ENCODE measurements at regions not wholly inside any gene's neighbourhood (a gene's known extent, or its start where the extent isn't known, plus 50 kb on each side); places are given as distances from the start of the nearest gene placed in this dataset.

DNA sequence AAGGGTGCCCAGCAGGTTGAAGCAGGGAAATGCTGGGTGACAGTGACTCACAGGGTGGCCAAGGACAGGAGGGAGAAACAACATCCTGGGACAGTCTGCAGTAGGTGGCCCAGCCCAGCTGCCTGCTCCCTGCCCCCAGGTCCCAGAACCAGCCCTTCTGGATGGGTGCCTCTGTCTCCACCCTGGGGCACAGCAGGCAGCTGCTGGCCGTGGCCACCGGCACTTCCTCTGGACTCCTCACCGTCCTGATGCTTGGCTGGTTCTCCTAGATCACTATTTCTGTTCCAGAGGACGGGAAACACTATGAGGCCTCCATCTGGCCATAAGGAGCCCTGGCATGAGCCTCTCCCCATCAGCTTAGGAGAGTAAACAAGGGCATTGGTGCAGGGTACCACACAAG is 258.9 kb downstream of the XXYLT1 start:
- Histone ChIP-seq H3K9me3 (no peaks in the 10 kb centered on the region), H3K27ac (no peak overlapping the region), H3K27me3 (replicated peaks; ENCODE audit: insufficient read depth) (no peaks in the 10 kb centered on the region), H3K36me3 (no peaks in the 10 kb centered on the region), H3K4me3 (no peak overlapping the region), H3K4me1 (ENCODE audit: control insufficient read depth in 1 of 2, low read depth in 2 of 2) (no peaks in the 10 kb centered on the region)
- no peak for TF ChIP-seq CTCF (IDR thresholded peaks at IDR 0.05)
- DNase-seq (ENCODE audit: low spot score), result no peak
- ATAC-seq (ENCODE audit: insufficient number of reproducible peaks, low FRiP score, low read depth), result no peak

- no peak for DNase-seq (ENCODE audit: low spot score)
These were observed 258.4 kb downstream of the XXYLT1 start for GRCh38 chr3:195012571-195012970.

GRCh38 chr3:195013411-195014361 is 257.3 kb downstream of the XXYLT1 start:
- Histone ChIP-seq H3K9me3 (no peaks in the 10 kb centered on the region), H3K27ac (no peak overlapping the region), H3K27me3 (replicated peaks; ENCODE audit: insufficient read depth) (no peaks in the 10 kb centered on the region), H3K4me3 (no peak overlapping the region), H3K36me3 (no peaks in the 10 kb centered on the region), H3K4me1 (ENCODE audit: control insufficient read depth in 1 of 2, low read depth in 2 of 2) (no peaks in the 10 kb centered on the region)
- DNase-seq (ENCODE audit: low spot score), result no peak
- TF ChIP-seq CTCF (IDR thresholded peaks at IDR 0.05), result no peak
- ATAC-seq (ENCODE audit: insufficient number of reproducible peaks, low FRiP score, low read depth), result no peak

More at GRCh38 chr3:195012571-195012970, 258.4 kb downstream of the XXYLT1 start:
- H3K9me3 ChIP-seq, result no peaks in the 10 kb centered on the region
- H3K4me1 ChIP-seq (ENCODE audit: control insufficient read depth in 1 of 2, low read depth in 2 of 2), result no peaks in the 10 kb centered on the region
- no peak overlapping the region for H3K27ac ChIP-seq
- H3K36me3 ChIP-seq, result no peaks in the 10 kb centered on the region
- H3K27me3 ChIP-seq (replicated peaks; ENCODE audit: insufficient read depth), result no peaks in the 10 kb centered on the region
- ATAC-seq (ENCODE audit: insufficient number of reproducible peaks, low FRiP score, low read depth), result no peak
- TF ChIP-seq CTCF (IDR thresholded peaks at IDR 0.05), result no peak
- no peak overlapping the region for H3K4me3 ChIP-seq

DNA sequence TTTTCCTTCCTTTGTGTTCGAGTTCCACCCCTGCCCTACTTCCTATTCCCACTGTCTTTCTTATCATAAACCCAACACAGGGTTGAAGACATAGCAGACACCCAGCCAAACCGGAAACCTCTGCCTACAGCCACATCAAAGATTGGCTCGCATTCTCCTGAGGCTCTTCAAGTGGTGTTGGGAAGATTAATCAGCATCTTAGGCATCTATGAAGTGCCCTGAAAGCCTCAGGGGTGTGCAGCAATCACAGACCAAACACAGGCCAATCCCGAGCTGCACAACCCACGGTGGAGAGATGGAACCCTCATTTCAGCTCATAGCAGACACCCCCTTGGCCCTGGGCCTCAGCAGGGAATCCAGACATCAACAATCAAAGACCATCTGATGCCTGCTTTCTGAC is 255.9 kb downstream of the XXYLT1 start:
- no peak overlapping the region for H3K4me3 ChIP-seq
- no peak for DNase-seq (ENCODE audit: low spot score)
- no peaks in the 10 kb centered on the region for H3K36me3 ChIP-seq
- H3K27me3 ChIP-seq (replicated peaks; ENCODE audit: insufficient read depth), result no peaks in the 10 kb centered on the region
- H3K4me1 ChIP-seq (ENCODE audit: control insufficient read depth in 1 of 2, low read depth in 2 of 2), result no peaks in the 10 kb centered on the region
- H3K9me3 ChIP-seq, result no peaks in the 10 kb centered on the region
- no peak for ATAC-seq (ENCODE audit: insufficient number of reproducible peaks, low FRiP score, low read depth)
- no peak overlapping the region for H3K27ac ChIP-seq
- no peak for TF ChIP-seq CTCF (IDR thresholded peaks at IDR 0.05)

DNA sequence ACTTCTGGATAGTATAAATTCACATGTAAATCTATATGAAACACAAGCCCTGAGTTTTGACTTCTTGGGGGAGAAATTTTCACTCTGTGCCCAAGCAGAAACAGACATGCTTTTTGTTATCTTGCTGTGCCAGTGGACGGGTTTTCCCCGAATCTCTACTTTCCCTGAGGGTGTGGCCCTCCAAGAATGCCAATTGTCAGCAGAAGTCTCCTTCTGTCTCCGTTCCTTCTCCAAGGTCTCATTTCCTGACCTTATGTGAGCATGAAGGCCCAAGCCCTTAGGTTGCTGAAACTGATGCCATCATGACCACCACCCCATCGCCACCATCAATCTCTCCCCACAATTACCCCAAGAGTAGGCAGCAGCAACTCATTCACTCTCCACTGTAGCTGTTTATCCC is 253.8 kb downstream of the XXYLT1 start:
- TF ChIP-seq CTCF (IDR thresholded peaks at IDR 0.05), result no peak
- ATAC-seq (ENCODE audit: insufficient number of reproducible peaks, low FRiP score, low read depth), result no peak
- Histone ChIP-seq H3K4me3 (no peak overlapping the region), H3K27ac (no peak overlapping the region), H3K9me3 (no peaks in the 10 kb centered on the region), H3K27me3 (replicated peaks; ENCODE audit: insufficient read depth) (no peaks in the 10 kb centered on the region), H3K36me3 (no peaks in the 10 kb centered on the region), H3K4me1 (ENCODE audit: control insufficient read depth in 1 of 2, low read depth in 2 of 2) (no peaks in the 10 kb centered on the region)
- no peak for DNase-seq (ENCODE audit: low spot score)

Data from thoracic aorta (tissue), 2 donors.